ENCODE measurements at regions not wholly inside any gene's neighbourhood (a gene's known extent, or its start where the extent isn't known, plus 50 kb on each side); places are given as distances from the start of the nearest gene placed in this dataset.

GRCh38 chr14:105797546-105797945 lies 271.2 kb downstream of the TMEM121 start:
- no peaks in the 10 kb centered on the region for H3K36me3 ChIP-seq
- peaks cover 38% of the 10 kb centered on the region for H3K9me3 ChIP-seq (replicated peaks)
- H3K4me3 ChIP-seq = no peak overlapping the region
- H3K4me1 ChIP-seq = no peaks in the 10 kb centered on the region
- DNase-seq = no peak
- TF ChIP-seq CTCF (IDR thresholded peaks at IDR 0.05; ENCODE audit: borderline replicate concordance) = no peak
- H3K27ac ChIP-seq (replicated peaks) = no peak overlapping the region
- intact Hi-C loops (cut with micrococcal nuclease) = no loop called here
- peaks cover 20% of the 10 kb centered on the region for H3K27me3 ChIP-seq (ENCODE audit: low read depth)

GRCh38 chr14:105805701-105806100 lies 279.3 kb downstream of the TMEM121 start:
- H3K4me3 ChIP-seq = no peak overlapping the region
- no peak for DNase-seq
- H3K36me3 ChIP-seq = no peaks in the 10 kb centered on the region
- no peak overlapping the region for H3K27ac ChIP-seq (replicated peaks)
- intact Hi-C loops (cut with micrococcal nuclease) = no loop called here
- H3K27me3 ChIP-seq (ENCODE audit: low read depth) = no peaks in the 10 kb centered on the region
- peaks cover 57% of the 10 kb centered on the region for H3K9me3 ChIP-seq (replicated peaks)
- H3K4me1 ChIP-seq = no peaks in the 10 kb centered on the region
- TF ChIP-seq CTCF (IDR thresholded peaks at IDR 0.05; ENCODE audit: borderline replicate concordance) = no peak

- Histone ChIP-seq H3K4me3 (no peak overlapping the region), H3K27ac (replicated peaks) (no peak overlapping the region), H3K9me3 (replicated peaks) (peaks cover 49% of the 10 kb centered on the region), H3K36me3 (no peaks in the 10 kb centered on the region), H3K27me3 (ENCODE audit: low read depth) (peaks cover 8% of the 10 kb centered on the region), H3K4me1 (no peaks in the 10 kb centered on the region)
- DNase-seq = no peak
- intact Hi-C loops (cut with micrococcal nuclease) = no loop called here
- no peak for TF ChIP-seq CTCF (IDR thresholded peaks at IDR 0.05; ENCODE audit: borderline replicate concordance)
These were observed 280.2 kb downstream of the TMEM121 start for GRCh38 chr14:105806568-105806967.

- Histone ChIP-seq H3K4me3 (no peak overlapping the region), H3K9me3 (replicated peaks) (peaks cover 8% of the 10 kb centered on the region), H3K27me3 (ENCODE audit: low read depth) (peaks cover 76% of the 10 kb centered on the region), H3K4me1 (no peaks in the 10 kb centered on the region), H3K36me3 (no peaks in the 10 kb centered on the region), H3K27ac (replicated peaks) (no peak overlapping the region)
- no peak for DNase-seq
- intact Hi-C loops (cut with micrococcal nuclease) = no loop called here
- no peak for TF ChIP-seq CTCF (IDR thresholded peaks at IDR 0.05; ENCODE audit: borderline replicate concordance)
These were observed 291.8 kb downstream of the TMEM121 start for GRCh38 chr14:105817971-105818711.

GRCh38 chr14:105818712-105819005 lies 292.3 kb downstream of the TMEM121 start:
- Histone ChIP-seq H3K27ac (replicated peaks) (no peak overlapping the region), H3K4me1 (no peaks in the 10 kb centered on the region), H3K9me3 (replicated peaks) (peaks cover 8% of the 10 kb centered on the region), H3K27me3 (ENCODE audit: low read depth) (peaks cover 73% of the 10 kb centered on the region), H3K4me3 (no peak overlapping the region), H3K36me3 (no peaks in the 10 kb centered on the region)
- intact Hi-C loops (cut with micrococcal nuclease) = no loop called here
- DNase-seq = no peak
- no peak for TF ChIP-seq CTCF (IDR thresholded peaks at IDR 0.05; ENCODE audit: borderline replicate concordance)
